Inflammatory macrophage treated with lipopolysaccharide for 4 hours (primary cell): ENCODE measurements at regions not wholly inside any gene's neighbourhood (a gene's known extent, or its start where the extent isn't known, plus 50 kb on each side); places are given as distances from the start of the nearest gene placed in this dataset.
"Not testable (repeated sequence)": the region's sequence is repeated elsewhere in the genome, so short reads cannot be mapped to it uniquely, and the experiment has no call there.

Experiments
- DNase-seq: peaks from one replicate; pipeline ENCODE4 v3.0.0-alpha.2; 2020

DNA sequence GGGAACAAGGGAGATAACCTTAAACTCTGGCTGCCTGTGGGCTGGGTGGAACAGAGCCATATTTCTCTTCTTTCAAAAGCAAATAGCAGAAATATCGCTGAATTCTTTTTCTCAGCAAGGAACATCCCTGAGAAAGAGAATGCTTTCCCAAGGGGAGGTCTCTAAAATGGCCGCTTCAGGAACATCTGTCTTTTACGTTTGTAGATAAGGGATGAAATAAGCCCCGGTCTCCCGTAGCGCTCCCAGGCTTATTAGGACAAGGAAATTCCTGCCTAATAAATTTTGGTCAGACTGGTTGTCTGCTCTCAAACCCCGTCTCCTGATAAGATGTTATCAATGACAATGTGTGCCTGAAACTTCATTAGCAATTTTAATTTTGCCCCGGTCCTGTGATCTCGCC lies 340.6 kb upstream of the IGFBP3 start:
- not testable (repeated sequence) for DNase-seq

DNA sequence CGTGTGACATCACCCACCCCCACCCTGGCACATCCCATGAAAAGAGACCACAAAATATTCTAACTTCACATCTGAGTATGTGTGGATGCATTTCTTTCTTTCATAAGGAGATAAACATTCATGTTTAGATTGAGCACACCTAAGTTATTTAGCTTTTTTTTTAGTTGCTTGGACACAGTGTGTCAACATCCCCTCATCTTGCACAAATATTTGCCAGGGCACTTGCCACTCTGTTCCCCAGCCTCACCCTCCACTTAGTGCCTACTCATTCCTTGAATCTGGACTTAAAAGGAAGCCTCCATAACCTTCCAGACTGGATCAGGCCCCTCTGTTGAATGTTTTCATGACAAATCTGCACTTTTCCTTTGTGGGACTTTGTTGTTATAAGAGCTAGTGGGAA lies 338.9 kb upstream of the IGFBP3 start:
- DNase-seq = no peak

DNA sequence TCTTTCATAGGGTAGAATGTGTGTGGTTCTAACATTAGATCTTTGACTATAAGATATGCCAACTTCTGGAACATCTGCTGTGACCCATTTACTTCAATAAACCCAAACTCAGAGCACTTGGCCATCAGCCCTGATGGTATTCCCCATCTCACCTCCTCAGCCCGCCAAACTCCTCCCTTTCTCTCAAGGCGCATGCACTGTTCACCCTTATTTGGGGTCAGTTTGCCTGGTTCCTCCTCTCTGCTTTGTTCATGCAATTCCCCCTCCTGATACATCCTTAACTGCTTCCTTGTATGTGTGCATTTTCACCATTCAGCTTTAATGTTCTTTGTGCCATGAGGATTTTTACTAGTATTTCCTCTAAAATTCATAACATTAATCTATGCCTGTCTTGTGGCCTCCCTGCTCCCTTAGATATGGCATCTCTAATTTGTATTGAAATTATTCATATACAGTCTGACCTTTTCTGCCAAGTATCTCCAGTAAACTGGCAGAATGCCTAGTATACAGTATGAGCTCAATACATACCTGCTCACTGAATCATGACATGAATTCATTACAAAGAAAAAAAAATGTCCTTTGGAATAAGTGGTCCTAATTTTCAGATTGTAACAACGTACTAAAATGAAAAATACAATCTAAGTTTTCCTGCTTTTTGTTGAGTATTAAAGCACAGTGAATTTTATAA lies 336.8 kb upstream of the IGFBP3 start:
- DNase-seq = no peak

DNA sequence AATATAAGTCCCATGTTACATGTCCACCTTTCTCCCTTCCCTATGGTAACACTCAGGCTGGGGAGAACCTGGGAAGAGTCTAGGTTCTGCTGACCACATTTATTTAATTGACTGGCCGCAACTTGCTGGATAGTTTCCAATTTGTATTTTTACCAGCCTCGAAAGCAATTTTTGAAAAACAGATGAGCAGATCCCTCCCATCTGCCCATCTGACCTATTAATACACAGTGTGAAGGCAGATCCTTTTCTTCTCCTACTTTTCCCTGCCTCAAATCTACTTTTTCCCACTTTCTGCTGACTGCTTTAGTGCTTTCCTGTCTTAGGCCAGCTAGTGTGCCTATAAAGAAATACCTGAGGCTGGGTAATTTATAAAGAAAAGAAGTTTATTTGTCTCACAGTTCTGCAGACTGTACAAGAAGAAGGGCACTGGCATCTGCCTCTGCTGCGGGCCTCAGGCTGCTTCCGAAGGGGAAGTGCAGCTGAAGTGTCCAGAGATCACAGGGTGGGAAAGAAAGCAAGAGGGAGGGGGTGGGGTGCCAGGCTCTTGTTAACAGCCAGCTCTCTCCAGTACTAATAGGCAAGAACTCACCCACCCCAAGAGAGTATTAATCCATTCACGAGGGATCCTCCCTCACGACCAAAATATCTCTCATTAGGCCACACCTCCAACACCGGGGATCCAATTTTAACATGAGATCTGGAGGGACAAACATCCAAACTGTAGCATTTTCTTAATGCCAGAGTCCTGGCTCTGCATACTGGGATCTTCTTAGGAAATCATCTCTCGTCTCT lies 336.0 kb upstream of the IGFBP3 start:
- no peak for DNase-seq

DNA sequence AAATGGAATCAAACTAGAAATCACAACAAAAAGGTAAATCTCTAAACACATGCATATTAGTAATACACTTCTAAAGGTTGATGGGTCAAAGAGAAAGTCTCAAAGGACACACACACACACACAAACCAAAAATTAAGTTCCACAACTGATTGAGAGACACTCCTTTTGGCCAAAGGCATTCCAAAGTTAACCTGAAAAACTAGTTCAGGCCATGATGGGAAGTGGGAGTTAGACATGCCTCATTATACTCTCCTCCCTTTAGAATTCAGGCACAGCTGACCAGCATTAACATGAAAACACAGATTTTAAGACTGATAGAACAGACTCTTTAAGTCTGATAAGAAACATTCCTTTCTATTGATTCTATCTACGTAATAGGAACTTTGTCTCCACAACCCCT lies 332.4 kb upstream of the IGFBP3 start:
- DNase-seq = no peak

GRCh38 chr7:46247664-46248063 lies 326.6 kb upstream of the IGFBP3 start:
- no peak for DNase-seq

DNA sequence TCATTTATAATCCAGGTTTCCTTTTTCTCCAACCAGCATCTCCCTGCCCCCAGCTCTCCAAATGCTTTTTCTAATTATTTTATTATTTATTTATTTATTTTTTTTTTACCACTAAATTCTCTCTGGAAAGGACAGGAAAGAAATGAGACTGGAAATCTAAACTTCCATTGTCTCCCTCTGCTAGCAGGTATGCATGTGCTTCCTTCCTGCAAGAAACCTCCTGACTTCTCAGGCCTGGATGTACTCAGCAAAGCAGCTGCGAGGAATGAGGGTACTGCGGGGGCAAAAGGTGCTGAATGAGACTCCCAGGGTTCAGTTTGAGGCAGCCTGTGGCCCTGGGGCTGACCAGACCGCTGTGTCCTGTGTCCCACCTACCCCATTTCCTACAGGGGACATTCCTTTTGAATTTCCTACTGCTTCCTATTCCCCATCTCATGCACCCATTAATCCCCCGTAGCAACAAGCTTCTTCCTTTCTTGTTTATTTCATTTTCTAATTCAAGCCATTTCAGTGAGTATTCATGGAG lies 324.6 kb upstream of the IGFBP3 start:
- DNase-seq = no peak

- DNase-seq = no peak
Observed at GRCh38 chr7:46244757-46245156, 323.7 kb upstream of the IGFBP3 start.

- DNase-seq = no peak
Observed at GRCh38 chr7:46243406-46243805, 322.3 kb upstream of the IGFBP3 start.

GRCh38 chr7:46239846-46240245 lies 318.8 kb upstream of the IGFBP3 start:
- no peak for DNase-seq

GRCh38 chr7:46237466-46237865 lies 316.4 kb upstream of the IGFBP3 start:
- no peak for DNase-seq

DNA sequence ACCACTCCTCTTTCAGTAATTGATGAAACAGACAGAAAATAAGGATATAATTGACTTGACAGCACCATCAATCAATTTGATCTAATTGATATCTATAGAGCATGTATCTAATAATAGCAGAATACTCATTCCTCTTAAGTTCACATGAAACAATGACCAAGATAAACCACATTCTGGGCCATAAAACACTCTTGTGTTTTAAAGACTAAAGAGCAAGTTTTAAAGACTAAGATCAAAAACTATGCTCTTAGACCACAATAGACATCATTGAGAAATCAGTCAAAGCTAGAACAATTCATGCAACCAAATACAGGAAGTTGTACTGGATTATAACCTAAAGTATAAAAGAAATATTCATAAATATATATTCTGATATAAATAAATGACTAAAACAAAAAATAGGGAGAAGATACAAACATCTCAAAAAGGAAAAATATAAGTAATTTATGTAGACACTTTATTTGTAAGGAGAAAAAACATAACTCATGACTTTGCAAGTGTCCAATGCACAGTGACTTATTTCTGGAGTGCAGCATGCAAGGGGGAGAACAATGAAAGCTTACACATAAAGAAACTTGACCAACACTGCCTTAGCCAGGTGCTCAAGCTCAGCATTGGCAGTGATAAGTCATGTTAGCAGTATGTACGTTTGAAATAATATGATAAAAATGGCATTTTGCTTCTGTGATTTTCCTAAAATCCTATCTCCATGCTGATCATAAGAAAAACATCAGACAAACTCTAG lies 312.7 kb upstream of the IGFBP3 start:
- no peak for DNase-seq

GRCh38 chr7:46230990-46231305 lies 309.9 kb upstream of the IGFBP3 start:
- DNase-seq = no peak

DNA sequence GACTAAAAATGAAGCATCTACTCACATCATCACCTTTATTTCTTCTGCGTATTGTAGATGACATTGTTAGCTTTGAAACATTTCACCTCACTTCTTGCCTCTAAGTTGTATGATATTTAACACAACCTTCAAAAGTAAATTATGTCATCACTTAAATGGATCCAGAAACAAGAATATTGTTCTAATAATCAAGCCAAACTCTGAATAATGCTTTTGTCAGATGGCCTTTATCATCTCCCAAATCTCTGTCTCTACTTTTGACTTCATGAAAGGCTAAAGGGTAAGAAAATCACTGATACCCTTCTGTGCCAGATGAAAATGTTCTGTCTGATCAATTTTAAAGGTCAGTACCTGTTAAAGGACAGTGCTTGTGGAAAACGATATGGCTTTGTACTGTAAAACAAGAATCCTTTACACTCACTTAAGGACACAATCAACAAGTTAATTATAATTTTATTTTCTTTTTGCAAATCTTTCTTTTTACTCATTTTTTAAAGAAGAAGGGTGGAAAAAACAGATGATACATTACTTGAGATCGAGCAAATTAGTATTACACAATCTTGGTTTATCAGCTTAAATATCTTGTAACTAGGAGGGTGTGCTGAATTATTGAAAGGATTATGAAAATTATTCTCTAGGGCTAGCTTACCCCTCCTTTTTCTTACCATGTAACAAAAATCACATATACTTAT lies 309.4 kb upstream of the IGFBP3 start:
- no peak for DNase-seq

DNA sequence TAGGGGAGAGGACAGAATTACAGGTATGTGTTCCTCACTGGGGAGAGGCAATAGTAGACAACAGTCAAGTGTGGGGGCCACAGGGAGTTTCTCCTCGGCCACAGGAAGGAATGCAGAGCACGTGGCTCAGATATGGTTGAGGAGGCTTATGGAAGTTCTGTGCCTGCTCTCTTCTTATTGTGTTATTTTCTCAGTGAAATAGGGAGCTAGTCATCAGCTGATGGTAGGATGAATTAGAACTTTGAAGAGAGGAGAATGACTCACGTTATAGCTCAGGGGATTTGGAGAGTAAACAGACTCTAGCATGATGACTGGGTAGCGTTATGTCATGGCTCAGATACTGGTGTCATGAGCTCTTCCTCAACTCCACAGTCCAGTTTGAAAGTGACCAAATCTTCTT lies 308.3 kb upstream of the IGFBP3 start:
- no peak for DNase-seq

DNA sequence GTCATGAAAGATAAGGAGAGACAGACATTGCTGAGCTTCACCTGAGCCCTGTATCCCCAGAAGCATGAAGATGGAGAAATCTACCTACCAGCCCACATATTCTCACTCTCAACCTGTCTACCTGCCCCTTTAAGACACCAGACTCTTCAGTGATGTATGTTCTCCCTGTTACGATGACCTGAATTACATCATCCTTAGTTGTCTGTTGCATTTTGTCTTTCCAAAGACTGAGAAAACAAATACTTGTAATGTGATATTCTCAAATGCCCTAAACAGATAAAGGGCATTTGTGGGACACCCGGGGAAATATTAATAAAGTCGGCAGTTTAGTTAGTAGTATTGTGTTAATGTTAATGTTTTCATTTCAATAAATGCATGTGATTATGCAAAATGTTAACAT lies 305.8 kb upstream of the IGFBP3 start:
- no peak for DNase-seq

DNA sequence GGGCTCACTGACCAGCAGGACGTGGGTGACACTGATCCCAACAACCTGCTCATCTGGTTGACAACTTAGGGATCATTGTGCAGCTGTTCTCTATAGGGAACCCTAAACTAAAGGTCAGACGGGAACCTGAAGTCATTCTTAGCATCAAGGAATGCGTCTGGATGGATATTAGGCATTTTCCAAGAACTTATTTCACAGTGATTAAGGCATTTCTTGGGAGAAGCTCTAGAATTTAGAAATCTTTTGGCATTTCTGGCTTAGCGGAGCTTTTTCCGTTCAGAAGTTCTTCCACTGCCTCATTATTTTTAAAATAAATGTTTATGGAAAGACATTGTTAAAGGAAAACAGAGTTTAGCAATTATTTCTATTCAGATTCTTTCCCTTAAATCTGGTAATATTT lies 303.3 kb upstream of the IGFBP3 start:
- DNase-seq = no peak

DNA sequence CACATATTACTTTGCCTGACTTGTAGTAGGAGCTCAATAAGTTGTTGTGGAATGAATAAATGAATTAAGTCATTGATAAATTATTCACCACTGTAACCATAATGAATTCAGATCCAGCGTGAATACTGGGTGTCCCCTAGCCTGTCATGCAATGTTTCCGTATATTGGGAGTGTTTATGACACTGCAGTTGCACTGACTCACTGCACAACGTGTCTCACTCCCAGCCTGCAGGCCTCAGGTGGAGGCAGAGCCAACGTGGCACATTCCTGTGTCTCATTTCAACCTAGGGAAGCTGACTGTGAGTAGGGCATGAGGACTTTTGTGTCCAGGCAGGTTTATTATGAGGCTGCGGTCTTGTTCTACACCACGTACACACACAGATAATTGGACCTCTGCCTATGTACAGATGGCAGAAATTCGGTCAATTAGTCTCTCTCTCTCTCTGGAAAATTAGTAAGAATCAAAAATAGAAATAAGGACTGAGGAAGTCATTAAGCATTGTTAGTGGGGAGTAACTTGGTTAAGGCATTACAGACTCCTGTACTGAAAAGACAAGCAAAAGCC lies 299.1 kb upstream of the IGFBP3 start:
- no peak for DNase-seq

DNA sequence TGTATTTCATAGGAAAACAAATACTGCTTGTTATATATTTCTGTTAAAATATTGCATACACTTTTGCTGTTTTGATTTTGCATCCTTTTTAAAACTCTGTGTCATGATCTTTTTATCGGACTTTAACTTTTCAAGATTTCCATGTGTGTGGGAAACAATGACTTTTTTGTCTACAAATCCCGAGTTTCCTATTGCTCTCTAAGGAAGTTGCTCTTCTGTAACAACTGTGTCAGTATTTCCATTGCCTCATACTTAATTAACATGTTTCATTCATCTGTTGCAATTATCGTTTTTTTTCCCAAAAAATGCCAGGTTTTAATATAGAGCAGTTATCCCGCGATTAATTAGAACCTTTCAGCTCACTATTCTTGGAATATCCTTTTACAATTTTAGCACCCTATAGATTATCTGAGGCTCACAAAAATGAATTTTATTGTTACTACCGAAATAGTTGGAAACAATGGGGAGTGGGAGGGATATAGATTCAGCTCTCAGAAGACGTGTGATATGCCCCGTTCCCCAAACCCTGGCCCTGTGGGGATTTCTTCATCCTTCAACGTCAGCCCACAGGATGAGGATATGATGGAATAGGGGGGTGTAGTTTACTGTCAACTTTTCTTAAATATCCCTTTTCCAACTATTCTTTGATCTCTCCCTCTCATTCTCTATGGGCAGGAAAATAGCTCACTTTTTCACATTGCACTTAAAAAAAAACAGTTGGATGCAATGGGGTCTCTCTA lies 297.6 kb upstream of the IGFBP3 start:
- DNase-seq = no peak

DNA sequence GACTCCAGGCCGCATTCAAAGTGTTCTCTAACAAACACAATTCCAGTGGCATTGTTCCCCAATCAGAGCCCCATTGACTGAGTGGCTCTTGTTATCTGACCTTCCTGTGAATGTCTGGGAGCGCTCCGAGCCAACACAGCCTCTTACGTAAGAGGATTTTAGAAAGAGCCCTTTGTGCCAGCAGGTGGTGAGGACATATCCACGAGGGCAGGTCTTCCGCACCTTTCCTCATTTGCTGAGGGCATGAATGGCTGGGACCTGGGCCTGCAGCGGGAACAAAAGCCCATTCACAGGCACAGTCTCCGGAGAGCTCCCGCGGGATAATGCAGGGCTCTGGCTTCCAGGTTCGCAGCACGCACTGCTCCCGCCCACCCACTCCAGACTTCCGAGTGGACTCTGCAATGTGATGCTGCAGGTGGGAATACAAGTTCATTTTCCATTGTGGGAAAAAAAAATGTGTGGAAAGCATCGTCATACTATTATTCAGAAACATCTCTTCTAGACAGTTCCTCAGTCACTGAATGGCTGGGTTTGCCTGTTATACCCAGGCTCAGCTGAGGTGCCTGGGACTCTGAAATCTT lies 295.0 kb upstream of the IGFBP3 start:
- no peak for DNase-seq

GRCh38 chr7:46214526-46214925 lies 293.5 kb upstream of the IGFBP3 start:
- DNase-seq = no peak

GRCh38 chr7:46213154-46213537 lies 292.1 kb upstream of the IGFBP3 start:
- DNase-seq = no peak
